ENCODE measurements at regions not wholly inside any gene's neighbourhood (a gene's known extent, or its start where the extent isn't known, plus 50 kb on each side); places are given as distances from the start of the nearest gene placed in this dataset.

DNA sequence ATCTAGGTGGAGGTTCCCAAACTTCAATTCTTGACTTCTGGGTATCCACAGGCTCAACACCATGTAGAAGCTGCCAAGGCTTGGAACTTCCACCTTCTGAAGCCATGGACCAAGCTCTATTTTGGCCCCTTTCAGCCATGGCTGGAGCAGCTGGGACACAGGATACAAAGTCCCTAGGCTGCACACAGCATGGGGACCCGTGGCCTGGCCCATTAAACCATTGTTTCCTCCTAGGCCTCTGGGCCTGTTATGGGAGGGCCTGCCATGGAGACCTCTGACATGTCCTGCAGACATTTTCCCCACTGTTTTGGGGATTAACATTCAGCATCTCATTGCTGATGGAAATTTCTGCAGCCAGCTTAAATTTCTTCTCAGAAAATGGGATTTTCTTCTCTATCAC is 1908.0 kb downstream of the EFNA5 start:
- Histone ChIP-seq H3K9me2 (ENCODE audit: insufficient read depth) (no peaks in the 10 kb centered on the region), H4K20me1 (ENCODE audit: insufficient read depth) (no peaks in the 10 kb centered on the region), H3K4me3 (replicated peaks in 1 of 2; ENCODE audit: low read depth in 1 of 2, low read length in 2 of 2) (no peak overlapping the region), H3K4me2 (ENCODE audit: low read length) (no peak overlapping the region), H3K79me2 (ENCODE audit: insufficient read depth, low read length) (no peaks in the 10 kb centered on the region), H3K27ac (ENCODE audit: low read depth, low read length) (no peak overlapping the region), H3K36me3 (ENCODE audit: control insufficient read depth in 1 of 2, insufficient read depth in 2 of 2, low read length in 2 of 2) (no peaks in the 10 kb centered on the region), H3K9ac (ENCODE audit: low read length) (no peak overlapping the region), H2AFZ (ENCODE audit: low read depth, low read length, poor library complexity, severe bottlenecking) (no peak overlapping the region), H3K9me3 (ENCODE audit: control insufficient read depth in 1 of 2, insufficient read depth in 1 of 2, low read depth in 1 of 2, low read length in 2 of 2) (no peaks in the 10 kb centered on the region; a peak in 1 of 4 replicates), H3K4me1 (ENCODE audit: control insufficient read depth in 1 of 2, insufficient read depth in 2 of 2, low read length in 2 of 2) (no peaks in the 10 kb centered on the region), H3K27me3 (ENCODE audit: insufficient read depth, low read length) (no peaks in the 10 kb centered on the region)
- no peak for TF ChIP-seq POLR2AphosphoS5 (IDR thresholded peaks at IDR 0.05; ENCODE audit: low read depth, low read length)
- intact Hi-C loops (cut with micrococcal nuclease): no loop called here
- CTCF ChIA-PET: no interaction called here
- POLR2A ChIA-PET: no interaction called here
- RAD21 ChIA-PET (ENCODE audit: low non-redundant PET in 1 of 2, low total read pairs in 2 of 2, uncharacterized antibody in 2 of 2, unreplicated experiment in 2 of 2): no interaction called here
- DNase-seq (ENCODE audit: low read depth, low spot score) (no peak), ATAC-seq (no peak)
- no TSS peak for BruUV-seq (replicated peaks)

DNA sequence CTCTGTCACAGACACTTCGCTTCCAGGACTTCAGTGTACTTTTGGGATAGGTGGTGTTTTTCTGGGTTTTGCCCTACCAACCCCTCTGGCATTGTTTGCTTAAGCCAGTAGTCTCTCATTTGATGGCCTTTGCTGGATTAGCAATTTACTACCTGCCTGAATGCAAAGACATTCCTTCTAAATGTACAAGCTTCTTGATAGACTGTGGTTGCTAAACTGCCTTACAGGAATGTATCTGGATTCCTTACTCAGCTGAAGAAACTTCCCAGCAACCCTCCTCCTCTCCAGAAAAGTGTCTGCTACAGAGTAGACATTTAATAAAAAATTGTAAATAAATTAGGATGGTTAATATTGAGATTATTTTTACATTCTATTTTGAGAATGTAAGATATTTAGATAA is 1916.7 kb downstream of the EFNA5 start:
- Histone ChIP-seq H3K79me2 (ENCODE audit: insufficient read depth, low read length) (no peaks in the 10 kb centered on the region), H3K4me3 (replicated peaks in 1 of 2; ENCODE audit: low read depth in 1 of 2, low read length in 2 of 2) (no peak overlapping the region), H3K9ac (ENCODE audit: low read length) (no peak overlapping the region), H3K27ac (ENCODE audit: low read depth, low read length) (no peak overlapping the region), H3K36me3 (ENCODE audit: control insufficient read depth in 1 of 2, insufficient read depth in 2 of 2, low read length in 2 of 2) (no peaks in the 10 kb centered on the region), H3K27me3 (ENCODE audit: insufficient read depth, low read length) (no peaks in the 10 kb centered on the region), H3K4me2 (ENCODE audit: low read length) (no peak overlapping the region), H3K4me1 (ENCODE audit: control insufficient read depth in 1 of 2, insufficient read depth in 2 of 2, low read length in 2 of 2) (no peaks in the 10 kb centered on the region), H2AFZ (ENCODE audit: low read depth, low read length, poor library complexity, severe bottlenecking) (no peak overlapping the region), H4K20me1 (ENCODE audit: insufficient read depth) (no peaks in the 10 kb centered on the region; the same call in 1 of the 2 replicates), H3K9me2 (ENCODE audit: insufficient read depth) (no peaks in the 10 kb centered on the region; the same call in 1 of the 2 replicates), H3K9me3 (ENCODE audit: control insufficient read depth in 1 of 2, insufficient read depth in 1 of 2, low read depth in 1 of 2, low read length in 2 of 2) (no peaks in the 10 kb centered on the region)
- intact Hi-C loops (cut with micrococcal nuclease): no loop called here
- BruUV-seq (replicated peaks): no TSS peak
- DNase-seq (ENCODE audit: low read depth, low spot score): no peak
- no peak for ATAC-seq
- RAD21 ChIA-PET (ENCODE audit: low non-redundant PET in 1 of 2, low total read pairs in 2 of 2, uncharacterized antibody in 2 of 2, unreplicated experiment in 2 of 2): no interaction called here
- CTCF ChIA-PET: no interaction called here
- POLR2A ChIA-PET: no interaction called here
- TF ChIP-seq FOSL1 (IDR thresholded peaks at IDR 0.05; ENCODE audit: low read depth) (no peak), POLR2AphosphoS5 (IDR thresholded peaks at IDR 0.05; ENCODE audit: low read depth, low read length) (no peak), SRF (IDR thresholded peaks at IDR 0.05; ENCODE audit: low read depth) (no peak), CBX3 (IDR thresholded peaks at IDR 0.05; ENCODE audit: low read depth) (no peak), EZH2 (IDR thresholded peaks at IDR 0.05) (no peak), YY1 (IDR thresholded peaks at IDR 0.05; ENCODE audit: extremely low read depth, insufficient replicate concordance, low read depth, low read length) (no peak), CEBPB (IDR thresholded peaks at IDR 0.05; ENCODE audit: low read depth) (no peak), RAD21 (IDR thresholded peaks at IDR 0.05; ENCODE audit: low read depth) (no peak), ZNF274 (IDR thresholded peaks at IDR 0.05; ENCODE audit: low read depth, low read length) (no peak)
- TF ChIP-seq, protein P1, sequence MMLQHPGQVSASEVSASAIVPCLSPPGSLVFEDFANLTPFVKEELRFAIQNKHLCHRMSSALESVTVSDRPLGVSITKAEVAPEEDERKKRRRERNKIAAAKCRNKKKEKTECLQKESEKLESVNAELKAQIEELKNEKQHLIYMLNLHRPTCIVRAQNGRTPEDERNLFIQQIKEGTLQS (IDR thresholded peaks at IDR 0.05): no peak
- TF ChIP-seq, protein P2, sequence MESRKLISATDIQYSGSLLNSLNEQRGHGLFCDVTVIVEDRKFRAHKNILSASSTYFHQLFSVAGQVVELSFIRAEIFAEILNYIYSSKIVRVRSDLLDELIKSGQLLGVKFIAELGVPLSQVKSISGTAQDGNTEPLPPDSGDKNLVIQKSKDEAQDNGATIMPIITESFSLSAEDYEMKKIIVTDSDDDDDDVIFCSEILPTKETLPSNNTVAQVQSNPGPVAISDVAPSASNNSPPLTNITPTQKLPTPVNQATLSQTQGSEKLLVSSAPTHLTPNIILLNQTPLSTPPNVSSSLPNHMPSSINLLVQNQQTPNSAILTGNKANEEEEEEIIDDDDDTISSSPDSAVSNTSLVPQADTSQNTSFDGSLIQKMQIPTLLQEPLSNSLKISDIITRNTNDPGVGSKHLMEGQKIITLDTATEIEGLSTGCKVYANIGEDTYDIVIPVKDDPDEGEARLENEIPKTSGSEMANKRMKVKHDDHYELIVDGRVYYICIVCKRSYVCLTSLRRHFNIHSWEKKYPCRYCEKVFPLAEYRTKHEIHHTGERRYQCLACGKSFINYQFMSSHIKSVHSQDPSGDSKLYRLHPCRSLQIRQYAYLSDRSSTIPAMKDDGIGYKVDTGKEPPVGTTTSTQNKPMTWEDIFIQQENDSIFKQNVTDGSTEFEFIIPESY (IDR thresholded peaks at IDR 0.05; ENCODE audit: extremely low read depth, insufficient replicate concordance, low read length): no peak
- TF ChIP-seq, protein P3, sequence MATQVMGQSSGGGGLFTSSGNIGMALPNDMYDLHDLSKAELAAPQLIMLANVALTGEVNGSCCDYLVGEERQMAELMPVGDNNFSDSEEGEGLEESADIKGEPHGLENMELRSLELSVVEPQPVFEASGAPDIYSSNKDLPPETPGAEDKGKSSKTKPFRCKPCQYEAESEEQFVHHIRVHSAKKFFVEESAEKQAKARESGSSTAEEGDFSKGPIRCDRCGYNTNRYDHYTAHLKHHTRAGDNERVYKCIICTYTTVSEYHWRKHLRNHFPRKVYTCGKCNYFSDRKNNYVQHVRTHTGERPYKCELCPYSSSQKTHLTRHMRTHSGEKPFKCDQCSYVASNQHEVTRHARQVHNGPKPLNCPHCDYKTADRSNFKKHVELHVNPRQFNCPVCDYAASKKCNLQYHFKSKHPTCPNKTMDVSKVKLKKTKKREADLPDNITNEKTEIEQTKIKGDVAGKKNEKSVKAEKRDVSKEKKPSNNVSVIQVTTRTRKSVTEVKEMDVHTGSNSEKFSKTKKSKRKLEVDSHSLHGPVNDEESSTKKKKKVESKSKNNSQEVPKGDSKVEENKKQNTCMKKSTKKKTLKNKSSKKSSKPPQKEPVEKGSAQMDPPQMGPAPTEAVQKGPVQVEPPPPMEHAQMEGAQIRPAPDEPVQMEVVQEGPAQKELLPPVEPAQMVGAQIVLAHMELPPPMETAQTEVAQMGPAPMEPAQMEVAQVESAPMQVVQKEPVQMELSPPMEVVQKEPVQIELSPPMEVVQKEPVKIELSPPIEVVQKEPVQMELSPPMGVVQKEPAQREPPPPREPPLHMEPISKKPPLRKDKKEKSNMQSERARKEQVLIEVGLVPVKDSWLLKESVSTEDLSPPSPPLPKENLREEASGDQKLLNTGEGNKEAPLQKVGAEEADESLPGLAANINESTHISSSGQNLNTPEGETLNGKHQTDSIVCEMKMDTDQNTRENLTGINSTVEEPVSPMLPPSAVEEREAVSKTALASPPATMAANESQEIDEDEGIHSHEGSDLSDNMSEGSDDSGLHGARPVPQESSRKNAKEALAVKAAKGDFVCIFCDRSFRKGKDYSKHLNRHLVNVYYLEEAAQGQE (IDR thresholded peaks at IDR 0.05; ENCODE audit: low read depth): no peak
- TF ChIP-seq, protein P4, sequence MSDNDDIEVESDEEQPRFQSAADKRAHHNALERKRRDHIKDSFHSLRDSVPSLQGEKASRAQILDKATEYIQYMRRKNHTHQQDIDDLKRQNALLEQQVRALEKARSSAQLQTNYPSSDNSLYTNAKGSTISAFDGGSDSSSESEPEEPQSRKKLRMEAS (IDR thresholded peaks at IDR 0.05): no peak

Measured in HCT116 (cell line).